ENCODE measurements at regions not wholly inside any gene's neighbourhood (a gene's known extent, or its start where the extent isn't known, plus 50 kb on each side); places are given as distances from the start of the nearest gene placed in this dataset.

- Histone ChIP-seq H2AFZ (ENCODE audit: low read depth, low read length) (no peak overlapping the region), H3K27me3 (ENCODE audit: control insufficient read depth in 2 of 2, insufficient read depth in 2 of 2, low read length in 2 of 2) (no peaks in the 10 kb centered on the region; a peak in 1 of 5 replicates), H3K27ac (ENCODE audit: extremely low read depth, low read depth, low read length) (no peak overlapping the region), H3K4me3 (no peak overlapping the region), H4K20me1 (replicated peaks; ENCODE audit: control insufficient read depth, insufficient read depth, low read length) (no peaks in the 10 kb centered on the region), H3K79me2 (ENCODE audit: control insufficient read depth, insufficient read depth, low read length) (no peaks in the 10 kb centered on the region), H3K4me2 (ENCODE audit: insufficient read depth, low read length) (no peak overlapping the region), H3K9ac (ENCODE audit: insufficient read depth in 1 of 2, low read depth in 2 of 2, low read length in 2 of 2) (no peak overlapping the region), H3K9me1 (ENCODE audit: control insufficient read depth, insufficient read depth, low read length) (no peaks in the 10 kb centered on the region), H3K4me1 (replicated peaks in 1 of 2; ENCODE audit: control insufficient read depth in 2 of 2, insufficient read depth in 2 of 2, low read length in 2 of 2) (no peaks in the 10 kb centered on the region), H3K36me3 (ENCODE audit: control insufficient read depth, insufficient read depth, low read length) (no peaks in the 10 kb centered on the region), H3K9me3 (replicated peaks; ENCODE audit: control insufficient read depth, insufficient read depth, low read depth, low read length) (no peaks in the 10 kb centered on the region)
- ChIA-PET POLR2A (no interaction called here), CTCF (ENCODE audit: low intra/inter-chr PET ratio) (no interaction called here)
- WGBS (ENCODE audit: insufficient coverage, low coverage, missing lambda C conversion rate): 0% methylated on average over 1 of the region's 1 CpG
- DNase-seq (ENCODE audit: extremely low read depth in 1 of 4, low spot score in 3 of 4): no peak
- in situ Hi-C loops (cut with MboI) (no loop called here), intact Hi-C loops (cut with micrococcal nuclease) (no loop called here)
- no peak for ATAC-seq
- no TSS peak for BruUV-seq (replicated peaks)
- no peak for FAIRE-seq
- TF ChIP-seq HIVEP1 (CRISPR knock-in tag; IDR thresholded peaks at IDR 0.05) (no peak), IRF2 (CRISPR knock-in tag; IDR thresholded peaks at IDR 0.05) (no peak), SFPQ (IDR thresholded peaks at IDR 0.05; ENCODE audit: low read depth, low read length) (no peak), NFRKB (IDR thresholded peaks at IDR 0.05; ENCODE audit: low read depth) (no peak), OTX1 (CRISPR knock-in tag; IDR thresholded peaks at IDR 0.05) (no peak), JUNB (CRISPR knock-in tag; conservative IDR thresholded peaks at IDR 0.05) (no peak)
- TF ChIP-seq, protein P1, sequence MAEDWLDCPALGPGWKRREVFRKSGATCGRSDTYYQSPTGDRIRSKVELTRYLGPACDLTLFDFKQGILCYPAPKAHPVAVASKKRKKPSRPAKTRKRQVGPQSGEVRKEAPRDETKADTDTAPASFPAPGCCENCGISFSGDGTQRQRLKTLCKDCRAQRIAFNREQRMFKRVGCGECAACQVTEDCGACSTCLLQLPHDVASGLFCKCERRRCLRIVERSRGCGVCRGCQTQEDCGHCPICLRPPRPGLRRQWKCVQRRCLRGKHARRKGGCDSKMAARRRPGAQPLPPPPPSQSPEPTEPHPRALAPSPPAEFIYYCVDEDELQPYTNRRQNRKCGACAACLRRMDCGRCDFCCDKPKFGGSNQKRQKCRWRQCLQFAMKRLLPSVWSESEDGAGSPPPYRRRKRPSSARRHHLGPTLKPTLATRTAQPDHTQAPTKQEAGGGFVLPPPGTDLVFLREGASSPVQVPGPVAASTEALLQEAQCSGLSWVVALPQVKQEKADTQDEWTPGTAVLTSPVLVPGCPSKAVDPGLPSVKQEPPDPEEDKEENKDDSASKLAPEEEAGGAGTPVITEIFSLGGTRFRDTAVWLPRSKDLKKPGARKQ (CRISPR knock-in tag; IDR thresholded peaks at IDR 0.05): no peak
- TF ChIP-seq, protein P2, sequence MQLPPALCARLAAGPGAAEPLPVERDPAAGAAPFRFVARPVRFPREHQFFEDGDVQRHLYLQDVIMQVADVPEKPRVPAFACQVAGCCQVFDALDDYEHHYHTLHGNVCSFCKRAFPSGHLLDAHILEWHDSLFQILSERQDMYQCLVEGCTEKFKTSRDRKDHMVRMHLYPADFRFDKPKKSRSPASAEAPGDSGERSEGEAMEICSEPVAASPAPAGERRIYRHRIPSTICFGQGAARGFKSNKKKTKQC (CRISPR knock-in tag; IDR thresholded peaks at IDR 0.05): no peak
These were observed 126.1 kb upstream of the ALDH1A3 start for GRCh38 chr15:100753503-100753902.

Data from K562 (cell line).